HepG2 (cell line): ENCODE measurements at regions not wholly inside any gene's neighbourhood (a gene's known extent, or its start where the extent isn't known, plus 50 kb on each side); places are given as distances from the start of the nearest gene placed in this dataset.
A peak's percentile ranks its signal among the peaks of the same experiment; 100 is the strongest.

Experiments
- ATM ChIP-seq: fragments of 450-650 bp; IDR thresholded peaks from 2 replicates; pipeline ENCODE4 v1.7.1; 2017; ENCODE audit warnings: mild to moderate bottlenecking, borderline replicate concordance
- CEBPG ChIP-seq: IDR thresholded peaks from 2 replicates; pipeline ENCODE4 v1.6.1; 2016
- ESRRA ChIP-seq: sonication (generic); formaldehyde crosslinking; IDR thresholded peaks from 2 replicates; pipeline ENCODE4 v1.5.1; 2020; ENCODE audit warnings: mild to moderate bottlenecking, low read depth, missing genetic modification reagents
- EZH2 ChIP-seq: conservative IDR thresholded peaks from 2 replicates; pipeline ENCODE4 v1.6.1; 2012; ENCODE audit warnings: mild to moderate bottlenecking, low read depth, low read length, moderate library complexity
- FOXC1 ChIP-seq: sonication (generic); formaldehyde crosslinking; IDR thresholded peaks from 2 replicates; pipeline ENCODE4 v1.8.0; 2022; ENCODE audit warnings: mild to moderate bottlenecking, missing genetic modification reagents, borderline replicate concordance
- HOXA7 ChIP-seq: sonication (generic); formaldehyde crosslinking; IDR thresholded peaks from 2 replicates; pipeline ENCODE4 v1.8.1; 2022; ENCODE audit warnings: mild to moderate bottlenecking, missing genetic modification reagents, moderate library complexity
- KAT7 ChIP-seq: IDR thresholded peaks from 2 replicates; pipeline ENCODE4 v1.6.1; 2018; ENCODE audit warnings: borderline replicate concordance, missing compliant biosample characterization
- MED1 ChIP-seq: sonication (generic); formaldehyde crosslinking; IDR thresholded peaks from 2 replicates; pipeline ENCODE4 v1.4.0; 2020; ENCODE audit warnings: missing genetic modification reagents
- MEF2D ChIP-seq: sonication (generic); formaldehyde crosslinking; IDR thresholded peaks from 2 replicates; pipeline ENCODE4 v1.5.1; 2020; ENCODE audit warnings: mild to moderate bottlenecking, missing genetic modification reagents
- MIXL1 ChIP-seq: IDR thresholded peaks from 2 replicates; pipeline ENCODE4 v1.6.1; 2016
- NBN ChIP-seq: fragments of 450-650 bp; conservative IDR thresholded peaks from 2 replicates; pipeline ENCODE4 v1.6.1; 2017
- NR2C2 ChIP-seq: sonication (generic); formaldehyde crosslinking; IDR thresholded peaks from 2 replicates; pipeline ENCODE4 v1.4.0; 2020; ENCODE audit warnings: missing genetic modification reagents, mild to moderate bottlenecking, moderate library complexity, borderline replicate concordance
- PAWR ChIP-seq: sonication (generic); formaldehyde crosslinking; IDR thresholded peaks from 2 replicates; pipeline ENCODE4 v1.4.0; 2020; ENCODE audit warnings: missing genetic modification reagents, mild to moderate bottlenecking, borderline replicate concordance
- PAX8 ChIP-seq: sonication (generic); formaldehyde crosslinking; IDR thresholded peaks from 2 replicates; pipeline ENCODE4 v1.8.0; 2022; ENCODE audit warnings: mild to moderate bottlenecking, missing genetic modification reagents, borderline replicate concordance
- PCBP1 ChIP-seq: fragments of 200-400 bp; formaldehyde crosslinking; IDR thresholded peaks from 2 replicates; pipeline ENCODE4 v1.6.1; 2017; ENCODE audit warnings: mild to moderate bottlenecking, low read depth, low read length, borderline replicate concordance
- PHB2 ChIP-seq: fragments of 450-650 bp; IDR thresholded peaks from 2 replicates; pipeline ENCODE4 v1.6.1; 2018; ENCODE audit not compliant: partially characterized antibody
- REL ChIP-seq: sonication (generic); formaldehyde crosslinking; conservative IDR thresholded peaks from 2 replicates; pipeline ENCODE4 v1.8.0; 2022; ENCODE audit warnings: mild to moderate bottlenecking, missing genetic modification reagents, moderate library complexity
- RFX5 ChIP-seq: IDR thresholded peaks from 2 replicates; pipeline ENCODE4 v1.6.1; 2011; ENCODE audit warnings: low read depth, low read length, improper control_type of control experiment
- SIN3B ChIP-seq: fragments of 150-350 bp; IDR thresholded peaks from 2 replicates; pipeline ENCODE4 v1.6.1; 2014; ENCODE audit warnings: low read length
- SMAD1 ChIP-seq: sonication (generic); formaldehyde crosslinking; IDR thresholded peaks from 2 replicates; pipeline ENCODE4 v1.4.0; 2020; ENCODE audit warnings: missing genetic modification reagents, low read depth, mild to moderate bottlenecking, borderline replicate concordance
- STAT5B ChIP-seq: sonication (generic); formaldehyde crosslinking; IDR thresholded peaks from 2 replicates; pipeline ENCODE4 v1.4.0; 2020; ENCODE audit warnings: missing genetic modification reagents
- ZNF251 ChIP-seq: sonication (generic); formaldehyde crosslinking; IDR thresholded peaks from 2 replicates; pipeline ENCODE4 v1.9.0; 2021; ENCODE audit warnings: mild to moderate bottlenecking, missing genetic modification reagents
- ZNF274 ChIP-seq: sonication (generic); formaldehyde crosslinking; IDR thresholded peaks from 2 replicates; pipeline ENCODE4 v1.5.1; 2020; ENCODE audit warnings: mild to moderate bottlenecking, missing genetic modification reagents
- ZNF282 ChIP-seq: fragments of 450-650 bp; IDR thresholded peaks from 2 replicates; pipeline ENCODE4 v1.6.1; 2018; ENCODE audit not compliant: partially characterized antibody
- ZNF354B ChIP-seq: sonication (generic); formaldehyde crosslinking; IDR thresholded peaks from 2 replicates; pipeline ENCODE4 v1.8.0; 2022; ENCODE audit warnings: mild to moderate bottlenecking, missing genetic modification reagents
- ZNF615 ChIP-seq: sonication (generic); formaldehyde crosslinking; IDR thresholded peaks from 2 replicates; pipeline ENCODE4 v1.5.0; 2020; ENCODE audit warnings: mild to moderate bottlenecking, missing genetic modification reagents, borderline replicate concordance
- ZNF670 ChIP-seq: sonication (generic); formaldehyde crosslinking; IDR thresholded peaks from 2 replicates; pipeline ENCODE4 v1.8.0; 2022; ENCODE audit warnings: mild to moderate bottlenecking, missing genetic modification reagents, borderline replicate concordance
- ZXDC ChIP-seq: sonication (generic); formaldehyde crosslinking; IDR thresholded peaks from 2 replicates; pipeline ENCODE4 v1.5.0; 2020; ENCODE audit warnings: mild to moderate bottlenecking, missing genetic modification reagents
- TF ChIP-seq, protein P1 (sequence below): sonication (generic); formaldehyde crosslinking; conservative IDR thresholded peaks from 2 replicates; pipeline ENCODE4 v1.8.0; 2022; ENCODE audit warnings: low read depth, missing genetic modification reagents
- TF ChIP-seq, protein P2 (sequence below): sonication (generic); formaldehyde crosslinking; IDR thresholded peaks from 2 replicates; pipeline ENCODE4 v1.4.0; 2020; ENCODE audit warnings: missing genetic modification reagents; ENCODE audit errors: not compliant biosample characterization

GRCh38 chr2:239868556-239869181 lies 156.5 kb downstream of the NDUFA10 start (continued):
- TF ChIP-seq ZNF354B (CRISPR knock-in tag): no peak
- peak; percentile 57 for TF ChIP-seq ZNF282
- no peak for TF ChIP-seq REL (CRISPR knock-in tag)
- no peak for TF ChIP-seq MED1 (CRISPR knock-in tag)
- TF ChIP-seq SIN3B: no peak
- TF ChIP-seq, protein P1, sequence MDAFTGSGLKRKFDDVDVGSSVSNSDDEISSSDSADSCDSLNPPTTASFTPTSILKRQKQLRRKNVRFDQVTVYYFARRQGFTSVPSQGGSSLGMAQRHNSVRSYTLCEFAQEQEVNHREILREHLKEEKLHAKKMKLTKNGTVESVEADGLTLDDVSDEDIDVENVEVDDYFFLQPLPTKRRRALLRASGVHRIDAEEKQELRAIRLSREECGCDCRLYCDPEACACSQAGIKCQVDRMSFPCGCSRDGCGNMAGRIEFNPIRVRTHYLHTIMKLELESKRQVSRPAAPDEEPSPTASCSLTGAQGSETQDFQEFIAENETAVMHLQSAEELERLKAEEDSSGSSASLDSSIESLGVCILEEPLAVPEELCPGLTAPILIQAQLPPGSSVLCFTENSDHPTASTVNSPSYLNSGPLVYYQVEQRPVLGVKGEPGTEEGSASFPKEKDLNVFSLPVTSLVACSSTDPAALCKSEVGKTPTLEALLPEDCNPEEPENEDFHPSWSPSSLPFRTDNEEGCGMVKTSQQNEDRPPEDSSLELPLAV: no peak
- no peak for TF ChIP-seq MEF2D (CRISPR knock-in tag)
- TF ChIP-seq NBN: peak; percentile 57; the same call in 1 of the 2 replicates
- TF ChIP-seq PAWR: no peak
- no peak for TF ChIP-seq MIXL1 (CRISPR knock-in tag)
- no peak for TF ChIP-seq RFX5
- no peak for TF ChIP-seq ZNF274
- TF ChIP-seq, protein P2, sequence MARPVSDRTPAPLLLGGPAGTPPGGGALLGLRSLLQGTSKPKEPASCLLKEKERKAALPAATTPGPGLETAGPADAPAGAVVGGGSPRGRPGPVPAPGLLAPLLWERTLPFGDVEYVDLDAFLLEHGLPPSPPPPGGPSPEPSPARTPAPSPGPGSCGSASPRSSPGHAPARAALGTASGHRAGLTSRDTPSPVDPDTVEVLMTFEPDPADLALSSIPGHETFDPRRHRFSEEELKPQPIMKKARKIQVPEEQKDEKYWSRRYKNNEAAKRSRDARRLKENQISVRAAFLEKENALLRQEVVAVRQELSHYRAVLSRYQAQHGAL (CRISPR knock-in tag): no peak
- no peak for TF ChIP-seq PCBP1
- no peak for TF ChIP-seq NR2C2 (CRISPR knock-in tag)
- TF ChIP-seq PHB2: peak; percentile 80
- no peak for TF ChIP-seq STAT5B
- peak; percentile 62; the same call in 1 of the 2 replicates for TF ChIP-seq ATM
- TF ChIP-seq PAX8 (CRISPR knock-in tag): no peak
- no peak for TF ChIP-seq ZXDC (CRISPR knock-in tag)
- no peak for TF ChIP-seq HOXA7 (CRISPR knock-in tag)
- no peak for TF ChIP-seq EZH2
- no peak for TF ChIP-seq KAT7
- no peak for TF ChIP-seq FOXC1 (CRISPR knock-in tag)
- no peak for TF ChIP-seq SMAD1 (CRISPR knock-in tag)
- no peak for TF ChIP-seq ZNF251
- no peak for TF ChIP-seq ESRRA (CRISPR knock-in tag)
- no peak for TF ChIP-seq ZNF615 (CRISPR knock-in tag)
- TF ChIP-seq ZNF670: no peak
- TF ChIP-seq CEBPG (CRISPR knock-in tag): no peak
